NCI-H82 (cell line): ENCODE measurements at regions not wholly inside any gene's neighbourhood (a gene's known extent, or its start where the extent isn't known, plus 50 kb on each side); places are given as distances from the start of the nearest gene placed in this dataset.

Experiments
- DNase-seq: peaks from one replicate; lab custom pipeline; 2025; lab: John Stamatoyannopoulos, UW

DNA sequence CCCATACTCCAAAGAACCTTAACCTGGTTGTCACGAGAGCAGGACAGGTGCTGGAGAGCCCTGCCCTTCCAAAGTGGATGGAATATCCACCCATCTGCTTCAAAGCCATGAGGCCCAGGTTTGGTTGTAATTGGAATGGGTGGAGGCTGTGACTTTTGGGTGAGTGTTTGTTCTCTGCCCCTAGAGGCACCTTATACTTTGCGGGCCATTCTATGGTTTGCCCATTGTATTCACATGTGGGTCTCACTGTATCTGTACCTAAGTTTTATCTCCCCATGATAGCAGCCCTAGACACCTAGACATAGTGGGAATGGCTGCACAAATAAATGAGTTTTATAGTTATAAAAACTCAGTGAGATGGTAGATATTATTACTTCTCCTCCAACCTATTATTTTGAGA is 67.1 kb upstream of the NAA20 start:
- no peak for DNase-seq

DNA sequence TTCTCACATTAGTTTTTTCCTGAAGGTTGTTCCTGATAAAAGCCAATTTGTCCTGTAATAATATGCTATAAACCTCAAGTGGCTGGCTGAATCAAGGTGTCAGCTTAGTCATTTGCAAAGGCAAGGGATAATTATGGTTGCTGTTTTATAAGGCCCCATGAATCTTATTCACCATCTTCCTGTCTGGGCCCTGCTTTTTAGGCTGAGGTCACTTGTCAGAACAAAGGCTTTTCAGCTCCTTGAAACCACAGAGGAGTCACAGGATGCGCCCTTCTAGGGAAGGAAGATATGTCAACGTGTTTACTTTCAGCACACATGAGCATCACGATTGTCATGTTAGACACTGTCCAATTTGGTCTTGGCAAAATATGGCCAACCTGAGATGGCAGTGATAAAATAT is 64.8 kb upstream of the NAA20 start:
- no peak for DNase-seq

DNA sequence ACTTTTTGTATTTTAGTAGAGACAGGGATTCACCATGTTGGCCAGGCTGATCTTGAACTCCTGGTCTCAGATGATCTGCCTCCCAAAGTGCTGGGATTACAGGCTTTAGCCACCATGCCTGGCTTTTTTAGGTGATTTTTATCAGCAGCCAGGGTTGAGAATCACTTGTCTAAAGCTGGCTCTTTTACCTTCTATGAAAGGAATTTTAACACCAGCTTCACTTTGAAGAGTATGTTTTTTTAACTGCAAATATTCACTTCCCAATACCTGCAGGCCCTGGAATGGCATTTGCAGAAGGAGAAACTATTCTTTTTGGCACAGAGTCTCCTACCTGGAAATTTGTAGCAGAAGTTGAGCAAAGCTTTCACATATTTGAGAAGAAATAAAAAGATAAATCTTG is 63.6 kb upstream of the NAA20 start:
- DNase-seq: no peak

DNA sequence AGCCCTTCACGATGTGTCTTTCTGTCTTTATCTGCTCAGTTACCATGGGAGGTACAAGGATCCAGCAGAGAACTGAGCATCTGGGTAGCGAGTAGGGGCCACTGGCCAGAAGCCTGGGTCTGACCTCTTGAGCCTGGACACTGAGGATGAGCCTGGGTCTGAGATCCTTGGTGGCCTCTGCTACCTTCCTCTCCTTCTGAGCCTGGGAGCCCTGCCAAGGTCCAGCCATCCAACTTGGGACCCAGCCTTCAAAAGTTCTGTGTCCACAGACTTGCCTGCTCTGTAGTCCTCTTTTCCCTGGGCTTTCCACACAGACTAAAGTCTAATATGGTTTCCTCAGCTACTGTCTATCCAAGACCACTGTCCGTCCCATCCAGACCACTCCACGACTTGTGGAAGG is 60.2 kb upstream of the NAA20 start:
- no peak for DNase-seq

DNA sequence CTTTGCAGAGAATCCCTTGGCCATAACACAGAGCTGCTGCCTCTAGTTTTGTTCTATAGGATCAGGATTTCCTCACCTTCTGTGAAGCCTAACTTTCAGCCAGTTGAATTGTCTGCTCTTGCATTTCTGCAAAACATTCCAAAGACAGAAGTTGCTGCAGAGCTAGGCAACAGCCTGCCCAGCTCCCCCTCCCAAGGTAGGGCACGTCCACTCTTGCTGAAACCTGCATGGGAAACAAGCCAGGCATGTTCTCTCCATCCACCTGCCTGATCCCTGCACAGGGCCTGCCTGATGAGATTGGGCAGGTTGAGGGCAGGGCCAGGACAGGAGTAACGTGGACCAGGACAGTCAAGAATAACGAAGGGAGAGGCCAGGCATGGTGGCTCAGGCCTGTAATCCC is 58.9 kb upstream of the NAA20 start:
- no peak for DNase-seq

DNA sequence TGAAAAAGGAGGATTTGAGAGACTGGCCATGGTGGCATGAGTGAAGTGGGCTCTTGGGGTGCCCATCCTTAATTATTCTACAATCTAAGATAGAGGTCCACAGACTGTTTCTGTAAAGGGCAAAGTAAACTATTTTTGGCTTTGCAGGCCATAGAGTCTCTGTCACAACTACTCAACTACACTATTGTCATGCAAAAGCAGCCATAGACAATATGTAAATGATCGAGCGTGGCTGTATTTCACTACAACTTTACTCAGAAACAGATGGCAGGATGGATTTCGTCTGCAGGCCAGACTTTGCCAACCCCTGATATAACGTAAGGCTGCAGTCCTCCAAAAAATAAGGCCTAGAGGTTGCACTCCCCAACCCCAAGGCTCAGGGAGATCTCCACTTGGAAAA is 58.2 kb upstream of the NAA20 start:
- DNase-seq: no peak

DNA sequence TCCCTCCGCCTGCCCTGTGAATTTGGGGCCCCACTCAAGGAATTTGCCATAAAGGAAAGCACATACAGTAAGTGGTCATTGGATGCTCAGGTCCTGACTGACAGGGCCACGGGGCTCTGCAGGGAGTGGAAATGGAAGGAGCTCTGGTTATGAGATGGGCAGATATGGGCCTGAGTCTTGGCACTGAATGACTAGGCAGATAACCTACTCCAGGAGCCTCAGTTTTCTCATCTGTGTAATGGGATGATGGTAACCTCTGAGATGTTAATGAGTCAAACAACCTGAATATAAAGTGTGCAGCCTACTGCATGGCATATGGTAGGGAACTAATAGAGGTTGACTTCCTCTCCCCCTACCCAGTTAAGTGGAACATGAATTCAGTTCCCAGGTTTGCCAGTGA is 56.4 kb upstream of the NAA20 start:
- DNase-seq: no peak

DNA sequence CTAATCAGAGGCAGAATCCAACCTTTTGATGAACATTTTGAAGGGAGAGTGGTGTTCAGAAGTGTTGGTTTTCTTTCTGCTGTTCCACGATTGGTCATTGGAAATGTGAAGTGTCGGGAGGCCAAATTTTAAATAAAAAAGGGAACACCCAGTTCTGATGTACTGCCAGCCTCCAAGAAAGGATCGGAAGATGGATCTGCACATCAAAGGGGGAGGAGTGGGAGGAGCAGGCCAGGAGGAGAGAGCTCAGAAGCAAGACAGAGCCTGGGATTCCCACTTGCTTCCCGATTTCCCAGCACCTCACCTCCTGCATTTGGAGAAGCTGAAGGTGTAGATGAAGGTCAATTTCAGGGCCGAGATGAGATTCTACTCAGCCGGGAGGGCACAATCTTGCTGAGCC is 55.9 kb upstream of the NAA20 start:
- no peak for DNase-seq

DNA sequence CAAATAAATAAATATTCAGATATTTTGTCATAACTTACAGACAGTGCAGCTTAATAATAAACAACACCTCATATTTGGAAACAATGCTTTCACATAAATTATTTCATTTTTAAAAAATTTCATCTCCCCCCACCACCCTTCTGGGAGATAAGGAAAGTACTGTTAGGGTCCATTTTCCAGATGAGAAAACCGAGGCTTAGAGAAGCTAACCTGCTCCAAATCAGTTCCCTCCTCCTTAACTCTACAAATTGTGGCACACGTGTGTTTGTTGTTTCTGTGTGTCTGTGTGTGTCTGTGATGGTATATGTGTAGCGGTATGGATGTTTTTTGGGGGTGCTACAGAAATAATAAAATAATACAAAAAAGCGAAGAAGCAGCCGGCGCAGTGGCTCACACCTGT is 54.2 kb upstream of the NAA20 start:
- no peak for DNase-seq

DNA sequence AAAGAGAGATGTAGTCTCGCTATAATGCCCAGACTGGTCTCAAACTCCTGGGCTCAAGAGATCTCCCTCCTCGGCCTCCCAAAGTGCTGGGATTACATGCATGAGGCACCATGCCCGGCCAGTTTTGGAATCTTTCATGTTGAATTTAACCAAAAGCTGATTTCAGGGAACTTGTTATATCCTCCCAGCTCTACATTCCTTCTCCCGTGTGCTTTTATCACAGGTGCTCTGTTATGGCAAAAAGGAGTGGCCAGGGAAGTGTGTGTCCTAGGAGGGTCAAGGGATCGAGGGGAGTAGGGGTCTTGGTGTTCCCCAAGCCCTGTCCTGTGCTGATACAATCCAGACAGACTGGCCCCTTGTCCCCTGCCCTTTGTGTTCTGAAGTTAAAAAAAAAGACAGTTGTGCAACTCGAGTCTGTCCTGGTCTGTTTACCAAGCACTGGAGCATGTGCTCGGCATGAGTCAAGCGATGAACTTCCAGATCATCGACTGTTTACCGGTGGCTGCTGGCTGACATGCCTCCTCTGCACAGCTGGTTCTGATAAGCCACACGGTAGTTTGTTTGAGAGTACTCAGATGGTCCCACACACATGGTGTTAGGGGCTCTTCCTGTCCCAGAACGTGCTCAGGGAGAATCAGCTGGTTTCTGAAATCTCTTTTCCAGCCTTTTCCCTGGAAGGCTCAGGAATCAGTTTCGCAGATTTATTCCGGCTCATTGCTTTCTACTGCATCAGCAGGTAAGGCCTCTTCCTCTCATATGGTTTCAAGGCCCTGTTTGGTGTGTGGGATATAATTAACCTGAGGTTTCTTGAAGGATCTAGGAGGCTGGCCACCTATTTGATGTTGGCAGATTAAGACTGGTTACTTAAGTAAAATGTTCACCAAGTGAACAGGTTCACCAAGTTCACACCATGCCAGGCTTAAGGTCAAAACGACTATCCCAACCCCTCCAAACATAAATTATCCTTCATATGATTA is 52.6 kb upstream of the NAA20 start:
- no peak for DNase-seq

DNA sequence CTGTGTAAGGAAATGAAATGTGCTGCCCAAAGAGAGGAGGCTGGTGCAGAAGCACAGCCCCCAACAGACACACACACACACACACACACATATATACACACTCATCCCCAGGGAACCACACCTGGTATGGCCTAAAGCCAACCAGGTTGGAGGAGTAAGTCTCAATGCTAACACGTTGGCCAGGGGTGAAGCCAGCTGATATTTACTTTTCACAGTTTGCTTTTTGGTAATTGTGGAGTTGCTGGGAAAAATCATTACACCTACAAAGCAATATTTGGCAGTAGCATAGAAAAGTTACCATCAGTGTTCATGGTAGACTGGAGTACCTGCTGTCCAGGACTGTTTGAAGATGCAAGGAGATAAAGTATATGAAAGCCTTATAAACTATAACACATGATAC is 50.3 kb upstream of the NAA20 start:
- DNase-seq: no peak
